ENCODE measurements at regions not wholly inside any gene's neighbourhood (a gene's known extent, or its start where the extent isn't known, plus 50 kb on each side); places are given as distances from the start of the nearest gene placed in this dataset.

DNA sequence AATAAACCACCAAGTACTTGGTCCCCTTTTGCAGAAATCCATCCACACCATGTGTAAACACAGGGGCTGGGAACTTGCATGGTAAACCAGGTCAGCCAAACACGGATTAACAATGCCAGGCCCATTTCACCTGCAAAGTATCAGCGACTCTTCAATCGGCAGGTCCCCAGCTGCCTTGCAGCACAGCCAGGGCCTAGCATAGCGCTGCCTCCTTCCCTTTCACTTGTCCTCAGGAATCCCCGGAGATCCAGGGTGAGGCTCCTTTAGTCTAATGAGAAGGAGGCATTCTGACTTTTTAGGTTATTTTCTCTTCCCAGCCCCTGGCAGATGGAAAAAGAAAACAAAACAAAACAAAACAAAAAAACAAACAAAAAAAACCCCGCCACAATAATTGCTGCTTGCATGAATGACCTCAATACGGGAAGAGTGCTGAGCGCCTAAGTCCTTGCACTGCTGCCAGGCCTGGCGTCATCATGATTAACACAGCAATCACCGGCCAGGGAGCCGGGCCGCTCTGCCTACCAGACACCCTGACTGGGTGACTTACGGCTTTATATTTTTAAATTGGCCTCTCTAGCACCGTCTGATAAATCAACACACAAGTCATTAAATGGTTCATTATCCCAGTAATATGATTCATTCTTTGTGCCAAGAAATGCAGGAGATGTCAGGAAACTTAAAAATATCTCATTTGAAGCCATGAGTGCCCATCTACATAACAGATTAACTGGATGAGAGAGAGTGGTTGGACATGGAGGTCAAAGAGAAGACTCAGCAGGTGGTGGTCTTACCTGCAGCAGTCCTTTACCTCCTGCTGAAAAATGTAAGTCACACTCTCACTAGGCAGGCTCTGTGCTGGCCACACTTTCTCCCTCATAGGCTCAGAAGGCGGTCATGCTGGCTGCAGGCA is 692.7 kb downstream of the UQCRFS1 start:
- no peaks in the 10 kb centered on the region for H3K9me2 ChIP-seq (replicated peaks; ENCODE audit: low read depth, low read length)
- no peak overlapping the region for H3K4me3 ChIP-seq (ENCODE audit: low read length, poor library complexity, severe bottlenecking)
- H3K4me1 ChIP-seq (ENCODE audit: insufficient read depth, low read length, poor library complexity, severe bottlenecking) = no peaks in the 10 kb centered on the region
- H3K4me2 ChIP-seq (ENCODE audit: low read depth, low read length, poor library complexity, severe bottlenecking) = no peak overlapping the region
- no peaks in the 10 kb centered on the region for H3F3A ChIP-seq (ENCODE audit: low read depth)
- H4K20me1 ChIP-seq (ENCODE audit: insufficient read depth, low read length, poor library complexity, severe bottlenecking) = no peaks in the 10 kb centered on the region
- no peak overlapping the region for H2AFZ ChIP-seq (ENCODE audit: low read length)
- no peaks in the 10 kb centered on the region for H3K36me3 ChIP-seq (ENCODE audit: insufficient read depth, low read length)
- H3K9me3 ChIP-seq (ENCODE audit: insufficient read depth, low read depth, low read length) = peaks cover 4% of the 10 kb centered on the region; the same call in 1 of the 2 replicates
- H3K27me3 ChIP-seq (ENCODE audit: insufficient read depth, low read length, poor library complexity, severe bottlenecking) = no peaks in the 10 kb centered on the region
- H3K9ac ChIP-seq (ENCODE audit: low read depth, low read length, poor library complexity, severe bottlenecking) = no peak overlapping the region
- no peak for TF ChIP-seq EZH2phosphoT487 (IDR thresholded peaks at IDR 0.05; ENCODE audit: borderline replicate concordance)
- no peaks in the 10 kb centered on the region for H3K79me2 ChIP-seq (ENCODE audit: insufficient read depth, low read length)

DNA sequence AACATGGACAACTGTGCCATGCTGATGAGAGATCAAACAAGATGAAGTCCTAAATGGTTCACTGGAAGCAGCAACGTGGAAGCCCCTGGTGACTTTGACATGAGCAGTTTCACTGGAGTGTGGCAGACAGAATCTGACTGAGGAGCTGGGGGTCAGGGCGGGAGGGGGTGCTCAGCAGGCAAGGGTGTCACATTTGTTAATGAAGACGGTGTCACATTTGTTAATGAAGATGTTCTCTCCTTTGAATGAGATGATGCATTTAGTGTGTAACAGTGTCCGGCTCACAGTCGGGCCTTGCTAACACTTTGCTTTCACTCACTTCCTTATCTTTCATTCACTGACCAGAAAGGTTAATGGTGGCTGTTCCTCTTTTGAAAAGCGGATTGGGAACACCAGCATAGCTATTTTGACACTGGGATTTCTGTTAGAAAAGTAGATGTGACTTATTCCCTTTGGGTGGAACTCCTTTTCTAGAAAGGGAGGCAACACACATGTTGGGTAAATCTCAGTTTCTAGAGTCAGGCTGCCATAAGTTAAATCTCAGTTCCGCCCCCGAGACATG is 693.7 kb downstream of the UQCRFS1 start:
- no peaks in the 10 kb centered on the region for H4K20me1 ChIP-seq (ENCODE audit: insufficient read depth, low read length, poor library complexity, severe bottlenecking)
- no peak overlapping the region for H3K4me2 ChIP-seq (ENCODE audit: low read depth, low read length, poor library complexity, severe bottlenecking)
- TF ChIP-seq EZH2phosphoT487 (IDR thresholded peaks at IDR 0.05; ENCODE audit: borderline replicate concordance) = no peak
- TF ChIP-seq, protein P1, sequence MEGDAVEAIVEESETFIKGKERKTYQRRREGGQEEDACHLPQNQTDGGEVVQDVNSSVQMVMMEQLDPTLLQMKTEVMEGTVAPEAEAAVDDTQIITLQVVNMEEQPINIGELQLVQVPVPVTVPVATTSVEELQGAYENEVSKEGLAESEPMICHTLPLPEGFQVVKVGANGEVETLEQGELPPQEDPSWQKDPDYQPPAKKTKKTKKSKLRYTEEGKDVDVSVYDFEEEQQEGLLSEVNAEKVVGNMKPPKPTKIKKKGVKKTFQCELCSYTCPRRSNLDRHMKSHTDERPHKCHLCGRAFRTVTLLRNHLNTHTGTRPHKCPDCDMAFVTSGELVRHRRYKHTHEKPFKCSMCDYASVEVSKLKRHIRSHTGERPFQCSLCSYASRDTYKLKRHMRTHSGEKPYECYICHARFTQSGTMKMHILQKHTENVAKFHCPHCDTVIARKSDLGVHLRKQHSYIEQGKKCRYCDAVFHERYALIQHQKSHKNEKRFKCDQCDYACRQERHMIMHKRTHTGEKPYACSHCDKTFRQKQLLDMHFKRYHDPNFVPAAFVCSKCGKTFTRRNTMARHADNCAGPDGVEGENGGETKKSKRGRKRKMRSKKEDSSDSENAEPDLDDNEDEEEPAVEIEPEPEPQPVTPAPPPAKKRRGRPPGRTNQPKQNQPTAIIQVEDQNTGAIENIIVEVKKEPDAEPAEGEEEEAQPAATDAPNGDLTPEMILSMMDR (conservative IDR thresholded peaks at IDR 0.05; ENCODE audit: low read length) = no peak
- H3K27me3 ChIP-seq (ENCODE audit: insufficient read depth, low read length, poor library complexity, severe bottlenecking) = no peaks in the 10 kb centered on the region
- H3F3A ChIP-seq (ENCODE audit: low read depth) = no peaks in the 10 kb centered on the region
- no peaks in the 10 kb centered on the region for H3K36me3 ChIP-seq (ENCODE audit: insufficient read depth, low read length)
- H3K4me3 ChIP-seq (ENCODE audit: low read length, poor library complexity, severe bottlenecking) = no peak overlapping the region
- no peak overlapping the region for H3K9ac ChIP-seq (ENCODE audit: low read depth, low read length, poor library complexity, severe bottlenecking)
- H3K9me2 ChIP-seq (replicated peaks; ENCODE audit: low read depth, low read length) = no peaks in the 10 kb centered on the region
- no peak overlapping the region for H2AFZ ChIP-seq (ENCODE audit: low read length)
- no peaks in the 10 kb centered on the region for H3K4me1 ChIP-seq (ENCODE audit: insufficient read depth, low read length, poor library complexity, severe bottlenecking)
- 0 out of 2 replicates have a peak, but pooled peaks cover 4% of the 10 kb centered on the region for H3K9me3 ChIP-seq (ENCODE audit: insufficient read depth, low read depth, low read length)
- H3K79me2 ChIP-seq (ENCODE audit: insufficient read depth, low read length) = no peaks in the 10 kb centered on the region

DNA sequence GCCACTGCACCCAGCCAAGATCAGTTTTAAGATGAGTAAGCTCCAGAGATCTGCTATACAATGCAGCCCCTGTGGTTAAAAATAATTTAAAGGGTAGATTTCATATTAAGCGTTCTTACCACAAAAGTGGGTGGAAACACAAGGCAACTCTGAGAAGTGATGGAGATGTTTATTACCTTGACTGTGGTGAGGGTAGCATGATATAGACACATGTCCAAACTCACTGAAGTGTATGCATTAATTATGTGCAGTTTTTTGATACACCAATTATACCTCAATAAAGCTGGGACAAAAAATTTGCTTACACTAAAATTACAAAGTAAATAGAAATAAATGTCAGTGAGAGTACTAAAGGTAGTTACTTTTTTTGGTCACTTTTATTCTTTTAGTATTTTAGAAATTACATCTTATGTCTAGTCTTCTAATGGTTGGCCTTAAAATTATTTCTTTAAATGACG is 696.5 kb downstream of the UQCRFS1 start:
- no peak for TF ChIP-seq EZH2phosphoT487 (IDR thresholded peaks at IDR 0.05; ENCODE audit: borderline replicate concordance)
- TF ChIP-seq, protein P1 (conservative IDR thresholded peaks at IDR 0.05; ENCODE audit: low read length) = no peak
- Histone ChIP-seq H3K4me1 (ENCODE audit: insufficient read depth, low read length, poor library complexity, severe bottlenecking) (no peaks in the 10 kb centered on the region), H3K79me2 (ENCODE audit: insufficient read depth, low read length) (no peaks in the 10 kb centered on the region), H3K9me3 (ENCODE audit: insufficient read depth, low read depth, low read length) (0 out of 2 replicates have a peak, but pooled peaks cover 4% of the 10 kb centered on the region), H3K27me3 (ENCODE audit: insufficient read depth, low read length, poor library complexity, severe bottlenecking) (no peaks in the 10 kb centered on the region), H3K9ac (ENCODE audit: low read depth, low read length, poor library complexity, severe bottlenecking) (no peak overlapping the region), H3K9me2 (replicated peaks; ENCODE audit: low read depth, low read length) (no peaks in the 10 kb centered on the region), H2AFZ (ENCODE audit: low read length) (no peak overlapping the region), H3K36me3 (ENCODE audit: insufficient read depth, low read length) (no peaks in the 10 kb centered on the region), H3K4me2 (ENCODE audit: low read depth, low read length, poor library complexity, severe bottlenecking) (no peak overlapping the region), H4K20me1 (ENCODE audit: insufficient read depth, low read length, poor library complexity, severe bottlenecking) (no peaks in the 10 kb centered on the region), H3K4me3 (ENCODE audit: low read length, poor library complexity, severe bottlenecking) (no peak overlapping the region), H3F3A (ENCODE audit: low read depth) (no peaks in the 10 kb centered on the region)

Data from Loucy (cell line).